ENCODE measurements at regions not wholly inside any gene's neighbourhood (a gene's known extent, or its start where the extent isn't known, plus 50 kb on each side); places are given as distances from the start of the nearest gene placed in this dataset.

GRCh38 chr17:12554251-12554650, 111.4 kb upstream of the MYOCD start:
- no peaks in the 10 kb centered on the region for H3K4me1 Mint-ChIP-seq
- intact Hi-C loops (cut with micrococcal nuclease), result no loop called here
- no peak overlapping the region for H3K27ac Mint-ChIP-seq
- POLR2A ChIA-PET, result no interaction called here
- no peak for ATAC-seq (ENCODE audit: low read depth)
- no peak for TF ChIP-seq CTCF (IDR thresholded peaks at IDR 0.05)
- H3K27me3 Mint-ChIP-seq, result no peaks in the 10 kb centered on the region
- DNase-seq, result no peak
- no peak overlapping the region for H3K4me3 Mint-ChIP-seq
- CTCF ChIA-PET, result no interaction called here
- no peaks in the 10 kb centered on the region for H3K36me3 Mint-ChIP-seq (ENCODE audit: low read depth)
- H3K9me3 Mint-ChIP-seq, result no peaks in the 10 kb centered on the region

GRCh38 chr17:12566291-12566690, 99.4 kb upstream of the MYOCD start:
- DNase-seq, result no peak
- TF ChIP-seq CTCF (IDR thresholded peaks at IDR 0.05), result no peak
- Mint-ChIP-seq H3K36me3 (ENCODE audit: low read depth) (no peaks in the 10 kb centered on the region), H3K27me3 (peaks cover 3% of the 10 kb centered on the region), H3K4me3 (no peak overlapping the region), H3K9me3 (no peaks in the 10 kb centered on the region), H3K27ac (no peak overlapping the region), H3K4me1 (no peaks in the 10 kb centered on the region)
- ATAC-seq (ENCODE audit: low read depth), result no peak
- POLR2A ChIA-PET, result no interaction called here
- CTCF ChIA-PET, result no interaction called here
- intact Hi-C loops (cut with micrococcal nuclease), result no loop called here

GRCh38 chr17:12567077-12568053, 98.3 kb upstream of the MYOCD start:
- Mint-ChIP-seq H3K27ac (no peak overlapping the region), H3K4me3 (no peak overlapping the region), H3K4me1 (no peaks in the 10 kb centered on the region), H3K27me3 (peaks cover 3% of the 10 kb centered on the region), H3K9me3 (peaks cover 4% of the 10 kb centered on the region), H3K36me3 (ENCODE audit: low read depth) (no peaks in the 10 kb centered on the region)
- POLR2A ChIA-PET, result no interaction called here
- DNase-seq (no peak), ATAC-seq (ENCODE audit: low read depth) (no peak)
- intact Hi-C loops (cut with micrococcal nuclease), result no loop called here
- CTCF ChIA-PET, result no interaction called here
- no peak for TF ChIP-seq CTCF (IDR thresholded peaks at IDR 0.05)

- Mint-ChIP-seq H3K36me3 (ENCODE audit: low read depth) (no peaks in the 10 kb centered on the region), H3K27me3 (no peaks in the 10 kb centered on the region), H3K4me3 (no peak overlapping the region), H3K9me3 (peaks cover 4% of the 10 kb centered on the region), H3K4me1 (no peaks in the 10 kb centered on the region), H3K27ac (no peak overlapping the region)
- no peak for DNase-seq
- intact Hi-C loops (cut with micrococcal nuclease), result no loop called here
- CTCF ChIA-PET, result no interaction called here
- TF ChIP-seq CTCF (IDR thresholded peaks at IDR 0.05), result no peak
- ATAC-seq (ENCODE audit: low read depth), result no peak
- POLR2A ChIA-PET, result no interaction called here
Measured at GRCh38 chr17:12568358-12569251, 97.1 kb upstream of the MYOCD start.

- intact Hi-C loops (cut with micrococcal nuclease), result no loop called here
- H3K9me3 Mint-ChIP-seq, result peaks cover 4% of the 10 kb centered on the region
- no peak for ATAC-seq (ENCODE audit: low read depth)
- H3K27ac Mint-ChIP-seq, result no peak overlapping the region
- no peaks in the 10 kb centered on the region for H3K36me3 Mint-ChIP-seq (ENCODE audit: low read depth)
- H3K27me3 Mint-ChIP-seq, result peaks cover 3% of the 10 kb centered on the region
- no peaks in the 10 kb centered on the region for H3K4me1 Mint-ChIP-seq
- H3K4me3 Mint-ChIP-seq, result no peak overlapping the region
- CTCF ChIA-PET, result no interaction called here
- POLR2A ChIA-PET, result no interaction called here
- TF ChIP-seq CTCF (IDR thresholded peaks at IDR 0.05), result no peak
- DNase-seq, result no peak
Measured at GRCh38 chr17:12571606-12572005, 94.1 kb upstream of the MYOCD start.
